DND-41 (cell line): ENCODE measurements at regions not wholly inside any gene's neighbourhood (a gene's known extent, or its start where the extent isn't known, plus 50 kb on each side); places are given as distances from the start of the nearest gene placed in this dataset.
A peak's percentile ranks its signal among the peaks of the same experiment; 100 is the strongest.

Experiments
- ATAC-seq: fragments of 200-7000 bp; cut with Tn5 transposase; 3 replicates; pipeline ENCODE4 v1.9.1; 2021; ENCODE audit warnings: low read depth; ENCODE audit not compliant: insufficient read depth
- DNase-seq: peaks from one replicate; pipeline ENCODE4 v3.0.0-alpha.2; 2020
- H2AFZ ChIP-seq: 2 replicates; pipeline ENCODE4 v1.6.0; 2012; ENCODE audit warnings: low read depth, low read length
- H3K27ac ChIP-seq: 2 replicates; pipeline ENCODE4 v1.5.1; 2012; ENCODE audit warnings: low read length, inconsistent platforms
- H3K27me3 ChIP-seq: fragments of 200-600 bp; sonication (generic); 2 replicates; pipeline ENCODE4 v1.6.0; 2012; ENCODE audit warnings: low read length, mild to moderate bottlenecking, inconsistent platforms; ENCODE audit not compliant: insufficient read depth, poor library complexity
- H3K36me3 ChIP-seq: 2 replicates; pipeline ENCODE4 v1.5.1; 2012; ENCODE audit warnings: low read length, inconsistent platforms; ENCODE audit not compliant: insufficient read depth
- H3K4me1 ChIP-seq: 2 replicates; pipeline ENCODE4 v1.5.1; 2012; ENCODE audit warnings: mild to moderate bottlenecking, low read length; ENCODE audit not compliant: insufficient read depth
- H3K4me2 ChIP-seq: 2 replicates; pipeline ENCODE4 v1.6.0; 2012; ENCODE audit warnings: mild to moderate bottlenecking, moderate library complexity, low read length, inconsistent platforms; ENCODE audit not compliant: insufficient read depth
- H3K4me3 ChIP-seq, 2 experiments: fragments of 200-600 bp in 1 of 2; shearing (Covaris generic) in 1 of 2; 2 replicates each; pipeline ENCODE4 v1.5.1; 2012 to 2016; ENCODE audit warnings: inconsistent platforms in 2 of 2, low read length in 2 of 2, mild to moderate bottlenecking in 2 of 2, low read depth in 1 of 2, moderate library complexity in 1 of 2
- H3K79me2 ChIP-seq: 2 replicates; pipeline ENCODE4 v1.6.0; 2012; ENCODE audit warnings: low read length, inconsistent platforms; ENCODE audit not compliant: insufficient read depth
- H3K9ac ChIP-seq: 2 replicates; pipeline ENCODE4 v1.6.0; 2012; ENCODE audit warnings: low read depth, mild to moderate bottlenecking, inconsistent platforms, low read length, moderate library complexity
- H3K9me3 ChIP-seq: 2 replicates; pipeline ENCODE4 v1.5.1; 2012; ENCODE audit warnings: low read length, moderate library complexity, mild to moderate bottlenecking, inconsistent platforms; ENCODE audit not compliant: insufficient read depth, severe bottlenecking
- H4K20me1 ChIP-seq: 2 replicates; pipeline ENCODE4 v1.6.0; 2012; ENCODE audit warnings: low read length; ENCODE audit not compliant: insufficient read depth
- EZH2 ChIP-seq: IDR thresholded peaks from 3 replicates; pipeline ENCODE4 v1.6.1; 2012; ENCODE audit warnings: borderline replicate concordance, low read depth, mild to moderate bottlenecking, moderate library complexity, low read length, inconsistent platforms; ENCODE audit not compliant: severe bottlenecking
- TF ChIP-seq, protein P1 (sequence below): IDR thresholded peaks from 2 replicates; pipeline ENCODE4 v1.5.1; 2012; ENCODE audit warnings: borderline replicate concordance, low read length, moderate library complexity, mild to moderate bottlenecking; ENCODE audit not compliant: poor library complexity, severe bottlenecking; ENCODE audit errors: extremely low read depth

DNA sequence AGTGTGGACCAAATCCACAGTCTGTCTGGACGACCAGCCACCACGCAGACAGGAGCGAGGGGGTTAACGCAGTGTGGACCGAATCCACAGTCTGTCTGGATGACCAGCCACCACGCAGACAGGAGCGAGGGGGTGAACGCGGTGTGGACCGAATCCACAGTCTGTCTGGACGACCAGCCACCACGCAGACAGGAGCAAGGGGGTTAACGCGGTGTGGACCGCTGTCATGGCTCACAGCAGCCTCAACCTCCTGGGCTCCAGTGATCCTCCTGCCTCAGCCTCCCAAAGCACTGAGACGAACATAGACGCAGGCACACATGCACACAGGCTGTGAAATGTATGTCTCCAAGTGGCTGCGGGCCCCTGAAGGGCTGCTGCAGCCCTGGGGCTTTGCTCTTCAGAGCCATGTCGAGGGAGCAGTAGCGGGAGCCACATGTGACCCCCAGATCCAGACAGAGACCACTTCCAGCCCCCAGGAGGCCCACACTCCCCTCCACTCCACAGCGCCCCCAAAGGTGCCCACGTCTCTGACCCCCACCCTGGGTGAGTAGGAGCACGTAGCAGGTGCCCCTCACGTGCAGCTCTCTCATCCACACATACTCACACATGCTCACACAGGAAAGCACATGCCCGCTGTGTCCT lies 98.1 kb downstream of the YTHDF1 start:
- ATAC-seq (no peak), DNase-seq (no peak)
- peaks cover 23% of the 10 kb centered on the region for H4K20me1 ChIP-seq
- no peaks in the 10 kb centered on the region for H3K36me3 ChIP-seq
- TF ChIP-seq, protein P1, sequence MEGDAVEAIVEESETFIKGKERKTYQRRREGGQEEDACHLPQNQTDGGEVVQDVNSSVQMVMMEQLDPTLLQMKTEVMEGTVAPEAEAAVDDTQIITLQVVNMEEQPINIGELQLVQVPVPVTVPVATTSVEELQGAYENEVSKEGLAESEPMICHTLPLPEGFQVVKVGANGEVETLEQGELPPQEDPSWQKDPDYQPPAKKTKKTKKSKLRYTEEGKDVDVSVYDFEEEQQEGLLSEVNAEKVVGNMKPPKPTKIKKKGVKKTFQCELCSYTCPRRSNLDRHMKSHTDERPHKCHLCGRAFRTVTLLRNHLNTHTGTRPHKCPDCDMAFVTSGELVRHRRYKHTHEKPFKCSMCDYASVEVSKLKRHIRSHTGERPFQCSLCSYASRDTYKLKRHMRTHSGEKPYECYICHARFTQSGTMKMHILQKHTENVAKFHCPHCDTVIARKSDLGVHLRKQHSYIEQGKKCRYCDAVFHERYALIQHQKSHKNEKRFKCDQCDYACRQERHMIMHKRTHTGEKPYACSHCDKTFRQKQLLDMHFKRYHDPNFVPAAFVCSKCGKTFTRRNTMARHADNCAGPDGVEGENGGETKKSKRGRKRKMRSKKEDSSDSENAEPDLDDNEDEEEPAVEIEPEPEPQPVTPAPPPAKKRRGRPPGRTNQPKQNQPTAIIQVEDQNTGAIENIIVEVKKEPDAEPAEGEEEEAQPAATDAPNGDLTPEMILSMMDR: no peak
- no peak for TF ChIP-seq EZH2
- H3K9me3 ChIP-seq: no peaks in the 10 kb centered on the region
- H3K27ac ChIP-seq: no peak overlapping the region
- no peaks in the 10 kb centered on the region for H3K27me3 ChIP-seq
- no peak overlapping the region for H3K4me2 ChIP-seq
- H3K4me3 ChIP-seq: no peak overlapping the region
- H2AFZ ChIP-seq: no peak overlapping the region
- no peaks in the 10 kb centered on the region for H3K79me2 ChIP-seq
- no peak overlapping the region for H3K9ac ChIP-seq
- no peaks in the 10 kb centered on the region for H3K4me1 ChIP-seq

DNA sequence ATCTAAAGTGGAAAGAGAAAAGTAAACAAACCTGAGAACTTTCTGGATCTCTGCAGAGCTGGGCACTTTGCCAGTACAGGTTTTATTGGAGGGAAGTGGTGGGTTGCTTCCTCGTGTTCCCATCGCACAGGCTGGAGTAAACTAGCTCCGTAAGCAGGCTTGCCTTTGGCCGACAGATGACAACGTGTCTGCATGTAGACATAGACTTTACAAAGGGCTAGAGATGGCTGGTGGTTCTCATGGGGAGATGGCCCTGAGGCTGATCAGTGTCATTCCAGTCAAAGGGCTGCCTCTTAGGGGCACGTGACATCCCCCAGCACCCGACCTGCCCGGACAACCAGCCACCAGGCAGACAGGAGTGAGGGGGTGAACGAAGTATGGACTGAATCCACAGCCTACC lies 98.8 kb downstream of the YTHDF1 start:
- no peak for ATAC-seq

DNA sequence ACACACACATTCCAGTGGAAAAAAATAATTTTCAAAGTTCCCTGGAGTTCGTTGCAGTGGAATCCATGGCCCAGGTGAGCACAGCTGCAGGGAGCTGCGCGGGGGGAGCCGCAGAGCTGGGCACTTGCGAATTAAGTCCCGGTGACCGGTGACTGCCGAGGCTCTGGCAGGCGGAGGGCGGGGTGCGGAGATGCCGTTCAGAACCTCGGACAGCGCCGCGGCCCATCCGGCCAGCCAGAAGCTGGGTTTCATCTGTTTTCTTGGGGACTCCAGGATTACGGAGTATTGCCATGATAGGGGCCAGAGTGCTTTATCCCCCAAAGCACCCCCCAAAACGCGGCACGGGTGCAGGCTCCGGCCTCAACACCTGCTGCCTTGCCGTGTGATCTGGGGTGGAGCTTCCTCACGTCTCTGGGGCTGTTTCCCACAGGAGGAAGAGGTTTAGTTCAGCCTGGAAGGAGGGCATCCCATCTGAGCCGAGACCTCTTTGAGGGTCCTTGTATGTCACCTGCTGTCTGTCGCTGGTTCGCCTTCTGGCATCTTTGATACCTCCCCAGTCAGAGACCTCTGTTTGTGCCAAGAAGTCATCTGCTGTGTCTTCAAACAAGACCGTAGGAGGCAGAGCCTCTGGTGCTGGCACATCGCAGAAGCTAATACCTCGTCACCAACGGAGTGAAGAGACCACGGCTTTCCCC lies 99.4 kb downstream of the YTHDF1 start:
- H3K79me2 ChIP-seq: no peaks in the 10 kb centered on the region
- no peak overlapping the region for H3K27ac ChIP-seq
- H3K4me2 ChIP-seq: no peak overlapping the region
- TF ChIP-seq EZH2: no peak
- TF ChIP-seq, protein P1: no peak
- no peak for ATAC-seq
- peaks cover 23% of the 10 kb centered on the region for H4K20me1 ChIP-seq
- H3K9me3 ChIP-seq: peaks cover 2% of the 10 kb centered on the region
- H3K9ac ChIP-seq: no peak overlapping the region
- H3K4me3 ChIP-seq: no peak overlapping the region
- DNase-seq: peak; percentile 27
- no peaks in the 10 kb centered on the region for H3K27me3 ChIP-seq
- no peaks in the 10 kb centered on the region for H3K36me3 ChIP-seq
- H3K4me1 ChIP-seq: no peaks in the 10 kb centered on the region
- H2AFZ ChIP-seq: no peak overlapping the region

More for the DNA sequence above, 98.8 kb downstream of the YTHDF1 start:
- H3K4me1 ChIP-seq: no peaks in the 10 kb centered on the region
- H4K20me1 ChIP-seq: peaks cover 23% of the 10 kb centered on the region
- DNase-seq: no peak
- no peaks in the 10 kb centered on the region for H3K27me3 ChIP-seq
- no peak overlapping the region for H3K9ac ChIP-seq
- no peaks in the 10 kb centered on the region for H3K36me3 ChIP-seq
- no peak overlapping the region for H3K27ac ChIP-seq
- H2AFZ ChIP-seq: no peak overlapping the region
- no peak overlapping the region for H3K4me3 ChIP-seq
- H3K79me2 ChIP-seq: no peaks in the 10 kb centered on the region
- H3K4me2 ChIP-seq: no peak overlapping the region
- peaks cover 2% of the 10 kb centered on the region for H3K9me3 ChIP-seq
- TF ChIP-seq, protein P1: no peak
- no peak for TF ChIP-seq EZH2
